ENCODE measurements at regions not wholly inside any gene's neighbourhood (a gene's known extent, or its start where the extent isn't known, plus 50 kb on each side); places are given as distances from the start of the nearest gene placed in this dataset.

- Histone ChIP-seq H3K18ac (ENCODE audit: extremely low read depth, low read length) (no peak overlapping the region), H4K20me1 (replicated peaks in 1 of 2; ENCODE audit: control insufficient read depth in 1 of 2, insufficient read depth in 2 of 2, low read length in 2 of 2) (no peaks in the 10 kb centered on the region), H3K27ac (ENCODE audit: low read depth, low read length) (no peak overlapping the region), H2BK12ac (ENCODE audit: low read depth, low read length) (peak overlapping the region; percentile 41; the same call in 1 of the 2 replicates), H2BK5ac (ENCODE audit: low read depth, low read length) (no peak overlapping the region), H4K5ac (ENCODE audit: insufficient read length, low read depth, low read length) (no peak overlapping the region), H4K8ac (ENCODE audit: extremely low read depth, insufficient read depth, low read length) (no peak overlapping the region), H3K9me3 (ENCODE audit: insufficient read depth in 2 of 2, low read depth in 1 of 2, low read length in 1 of 2) (no peaks in the 10 kb centered on the region), H3K4me2 (ENCODE audit: insufficient read depth in 1 of 2, low read depth in 2 of 2, low read length in 2 of 2) (peak overlapping the region; percentile 79 to 81), H3K23me2 (ENCODE audit: low read depth, low read length) (peaks cover 11% of the 10 kb centered on the region; the same call in 1 of the 2 replicates), H2AFZ (ENCODE audit: low read length) (peak overlapping the region; percentile 28; the same call in 1 of the 2 replicates), H3K14ac (ENCODE audit: insufficient read length) (no peak overlapping the region), H3K36me3 (ENCODE audit: control insufficient read depth in 2 of 4, insufficient read depth in 4 of 4, low read length in 3 of 4) (no peaks in the 10 kb centered on the region), H3K9ac (replicated peaks in 1 of 4; ENCODE audit: extremely low read depth in 1 of 4, low read depth in 3 of 4, low read length in 3 of 4) (no peak overlapping the region), H3K4me1 (replicated peaks in 1 of 4; ENCODE audit: control insufficient read depth in 3 of 4, insufficient read depth in 4 of 4, low read length in 3 of 4) (peaks cover 4 to 28% (median 14%) of the 10 kb centered on the region in 4 experiments), H3K4ac (replicated peaks; ENCODE audit: insufficient read length, low read depth, low read length) (no peak overlapping the region), H2AK5ac (ENCODE audit: low read depth, low read length) (no peak overlapping the region), H3K23ac (ENCODE audit: insufficient read length) (no peak overlapping the region), H3K27me3 (replicated peaks in 1 of 4; ENCODE audit: control insufficient read depth in 3 of 4, extremely low read depth in 1 of 4, insufficient read depth in 3 of 4, low read length in 3 of 4) (peaks cover 0 to 7% (median 0%) of the 10 kb centered on the region in 4 experiments; a peak in 2 of 7 replicates), H2BK20ac (ENCODE audit: low read length) (no peak overlapping the region; the same call in 1 of the 2 replicates), H3K79me2 (ENCODE audit: control insufficient read depth in 1 of 2, insufficient read depth in 2 of 2, low read length in 2 of 2) (no peaks in the 10 kb centered on the region), H3K56ac (replicated peaks; ENCODE audit: insufficient read length, low read depth, low read length) (no peak overlapping the region), H3K4me3 (ENCODE audit: extremely low read depth in 1 of 4, insufficient read depth in 2 of 4, low read depth in 3 of 4, low read length in 4 of 4) (peak overlapping the region; percentile 37 to 69 (median 52); a peak in 5 of 8 replicates), H2BK120ac (replicated peaks; ENCODE audit: low read depth, low read length) (no peak overlapping the region), H4K91ac (replicated peaks; ENCODE audit: insufficient read length, low read length) (no peak overlapping the region), H3K79me1 (ENCODE audit: low read depth, low read length) (no peaks in the 10 kb centered on the region), H2BK15ac (ENCODE audit: low read length) (no peak overlapping the region)
- 68% methylated on average over 3 of the region's 3 CpGs; no CpG with 5 or more reads in 1 of the 2 experiments for WGBS, 2 experiments (ENCODE audit: extremely low coverage in 1 of 2, insufficient coverage in 1 of 2, insufficient read length in 1 of 2, insufficient replicate concordance in 2 of 2, low coverage in 1 of 2, low lambda C conversion rate in 2 of 2, missing lambda C conversion rate in 1 of 2)
- DNase-seq (ENCODE audit: low read depth in 1 of 2, low spot score in 2 of 2) (no peak), FAIRE-seq (no peak)
- ChIA-PET POLR2A (ENCODE audit: partially characterized antibody) (interaction anchor here (0.9 to 2.1 kb wide), 4 partner anchors 15 to 278 kb away, joined by 3 to 8 read pairs (median 3); partner anchors contain the start of gene TLE3), CTCF (ENCODE audit: partially characterized antibody) (interaction anchor here (0.6 to 2.1 kb wide), 10 partner anchors 12 to 1358 kb away, joined by 3 to 7 read pairs (median 4); no protein-coding TSS in a partner anchor)
- TF ChIP-seq KDM5A (IDR thresholded peaks at IDR 0.05; ENCODE audit: low read length) (no peak), RXRA (IDR thresholded peaks at IDR 0.05; ENCODE audit: insufficient read depth, low read depth, low read length) (no peak), ZNF274 (IDR thresholded peaks at IDR 0.05; ENCODE audit: borderline replicate concordance, extremely low read depth, low read length) (no peak), SP1 (IDR thresholded peaks at IDR 0.05; ENCODE audit: low read depth, low read length) (no peak)
These were observed 277.9 kb upstream of the TLE3 start for GRCh38 chr15:70375586-70375985.

Data from H1 (cell line).